H1 (cell line): ENCODE measurements at regions not wholly inside any gene's neighbourhood (a gene's known extent, or its start where the extent isn't known, plus 50 kb on each side); places are given as distances from the start of the nearest gene placed in this dataset.

Experiments used
- E2F6 ChIP-seq: IDR thresholded peaks from 2 replicates; pipeline ENCODE4 v1.6.1; 2012; ENCODE audit warnings: inconsistent platforms
- SIN3A ChIP-seq, 2 experiments: IDR thresholded peaks in 1 of 2; conservative IDR thresholded peaks in 1 of 2; 2 replicates each; pipeline ENCODE4 v1.6.1; 2011 to 2012; ENCODE audit warnings: low read length in 2 of 2, improper control_type of control experiment in 1 of 2, low read depth in 1 of 2, mild to moderate bottlenecking in 1 of 2
- SIX5 ChIP-seq: IDR thresholded peaks from 2 replicates; pipeline ENCODE4 v1.6.1; 2011; ENCODE audit warnings: mild to moderate bottlenecking, low read depth, low read length

DNA sequence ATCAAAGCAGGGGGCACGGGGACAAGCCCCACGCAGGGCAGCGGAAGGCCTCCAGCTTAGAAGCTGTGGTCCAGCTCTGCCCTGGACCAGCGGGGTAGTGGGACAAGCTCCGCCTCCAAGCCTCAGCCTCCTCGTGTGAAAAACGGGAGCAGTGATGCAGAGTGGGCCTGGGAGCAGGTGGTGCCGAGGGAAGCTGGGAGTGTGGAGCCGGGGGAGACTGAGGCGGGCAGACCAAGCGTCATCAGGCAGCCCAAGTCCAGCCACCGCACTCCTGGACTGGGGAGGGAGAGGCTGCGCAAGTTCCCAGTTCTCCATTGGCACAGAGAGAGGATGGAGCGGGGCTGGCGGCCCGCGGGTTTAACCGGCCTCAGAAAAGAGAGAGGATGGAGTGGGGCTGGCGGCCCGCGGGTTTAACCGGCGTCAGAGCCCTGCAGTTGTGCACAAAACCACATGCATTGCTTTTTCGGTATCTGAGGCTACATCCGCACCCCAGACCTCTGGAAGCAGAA is 68.1 kb upstream of the PHF21B start (continued):
- TF ChIP-seq SIX5 (no peak), E2F6 (no peak), SIN3A (conservative IDR thresholded peaks at IDR 0.05 in 1 of 2, IDR thresholded peaks at IDR 0.05 in 1 of 2; ENCODE audit: low read depth in 1 of 2, low read length in 2 of 2) (no peak)
